HG03159 (cell line): ENCODE measurements at regions not wholly inside any gene's neighbourhood (a gene's known extent, or its start where the extent isn't known, plus 50 kb on each side); places are given as distances from the start of the nearest gene placed in this dataset.
"Not testable (repeated sequence)": the region's sequence is repeated elsewhere in the genome, so short reads cannot be mapped to it uniquely, and the experiment has no call there.

Experiments used
- ATAC-seq: cut with Tn5 transposase; IDR thresholded peaks from one replicate; pipeline ENCODE4 v1.9.1; 2021; ENCODE audit warnings: mild to moderate bottlenecking, moderate library complexity; ENCODE audit not compliant: unreplicated experiment

DNA sequence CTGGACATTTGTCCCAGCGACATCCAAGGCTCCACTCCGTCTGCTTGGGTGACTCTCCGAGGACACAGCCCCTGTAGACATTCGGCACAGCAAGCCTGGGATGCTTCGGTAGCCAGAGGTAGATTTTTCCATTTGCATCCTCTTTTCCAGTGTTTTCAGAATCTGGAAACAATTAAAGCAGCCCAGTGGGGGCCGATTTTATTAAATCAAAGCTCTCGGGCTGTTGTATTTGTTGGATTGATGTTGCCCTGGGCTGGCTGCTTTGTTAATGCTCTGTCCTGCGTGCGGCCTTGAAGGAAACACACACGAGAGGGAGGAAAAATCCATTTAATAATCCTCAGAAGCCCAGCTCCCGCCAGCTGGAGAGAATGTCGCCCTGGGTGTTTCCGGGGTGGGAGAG, 158.1 kb upstream of the CIBAR2 start:
- ATAC-seq = no peak

DNA sequence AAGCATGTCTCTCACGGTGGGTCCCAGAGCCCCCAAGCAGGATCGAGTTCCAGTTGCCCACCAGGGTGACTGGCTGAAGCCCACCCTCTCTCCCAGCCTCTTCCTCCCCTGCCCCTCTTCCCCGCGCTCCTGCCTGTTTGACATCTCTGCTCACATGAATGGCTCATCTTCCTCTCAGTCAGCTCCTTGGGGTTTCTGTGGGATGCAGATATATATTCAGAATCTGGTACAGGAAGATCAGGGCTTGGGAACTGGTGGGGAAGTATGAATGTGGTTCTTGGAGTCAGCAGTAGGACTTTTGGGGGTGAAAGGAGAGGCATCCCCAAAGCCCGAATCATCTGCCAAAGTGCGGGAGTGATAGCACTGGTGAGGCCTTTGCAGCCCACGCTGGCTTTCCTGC, 158.9 kb upstream of the CIBAR2 start:
- ATAC-seq = no peak

DNA sequence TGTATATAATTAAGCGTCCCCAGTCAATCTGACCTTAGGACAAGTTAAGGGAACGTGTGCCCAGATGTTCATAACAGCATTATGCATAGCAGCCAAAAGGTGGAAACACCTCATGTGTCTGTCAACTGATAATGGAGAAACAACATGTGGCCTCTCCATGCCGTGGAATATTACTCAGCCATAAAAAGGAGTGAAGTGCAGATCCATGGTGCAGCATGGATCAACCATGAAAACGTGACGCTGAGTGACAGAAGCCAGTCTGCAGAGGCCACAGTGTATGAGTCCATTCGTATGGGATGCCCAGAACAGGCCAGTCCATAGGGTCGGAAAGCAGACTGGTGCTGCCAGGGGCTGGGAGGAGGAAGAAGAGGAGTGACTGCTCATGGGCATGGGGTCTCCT, 161.0 kb upstream of the CIBAR2 start:
- no peak for ATAC-seq

DNA sequence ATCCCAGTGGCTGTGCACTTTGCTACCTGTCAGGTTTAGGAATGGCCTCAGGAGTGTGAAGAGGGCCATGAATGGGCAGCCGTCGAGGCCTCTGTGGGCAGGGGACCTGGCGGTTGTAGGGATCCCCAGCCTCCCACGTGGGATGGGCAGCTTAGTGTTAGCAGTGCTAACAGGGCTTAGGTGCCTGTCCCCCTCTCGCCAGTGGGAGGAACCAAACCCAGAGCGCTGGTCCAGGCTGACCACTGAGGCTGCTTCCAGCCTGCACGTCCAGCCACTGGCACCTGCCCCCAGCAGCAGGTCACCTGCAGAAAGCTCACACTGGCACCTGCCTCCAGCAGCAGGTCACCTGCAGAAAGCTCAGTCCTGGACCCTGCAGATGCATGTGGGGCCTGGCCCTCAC, 162.2 kb upstream of the CIBAR2 start:
- ATAC-seq = no peak

DNA sequence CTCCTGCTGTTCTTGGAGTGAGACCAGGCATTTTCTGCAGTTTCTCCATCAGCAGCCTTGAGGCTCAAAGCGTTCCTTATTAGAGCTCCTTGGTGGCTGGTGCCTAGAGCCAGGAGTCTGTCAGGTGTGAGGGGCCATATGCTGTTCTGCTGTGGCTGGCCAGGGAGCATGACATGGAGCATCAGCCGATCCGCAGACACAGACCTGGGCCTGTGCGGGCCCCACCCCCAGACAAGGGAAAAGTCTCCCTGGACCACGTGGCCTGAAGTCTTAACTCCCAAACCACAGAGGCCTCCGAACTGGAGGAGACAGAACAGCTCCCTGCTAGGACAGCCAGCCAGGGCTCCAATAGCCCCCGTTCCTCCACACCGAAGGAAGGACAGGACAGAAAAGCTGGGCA, 162.7 kb upstream of the CIBAR2 start:
- no peak for ATAC-seq

DNA sequence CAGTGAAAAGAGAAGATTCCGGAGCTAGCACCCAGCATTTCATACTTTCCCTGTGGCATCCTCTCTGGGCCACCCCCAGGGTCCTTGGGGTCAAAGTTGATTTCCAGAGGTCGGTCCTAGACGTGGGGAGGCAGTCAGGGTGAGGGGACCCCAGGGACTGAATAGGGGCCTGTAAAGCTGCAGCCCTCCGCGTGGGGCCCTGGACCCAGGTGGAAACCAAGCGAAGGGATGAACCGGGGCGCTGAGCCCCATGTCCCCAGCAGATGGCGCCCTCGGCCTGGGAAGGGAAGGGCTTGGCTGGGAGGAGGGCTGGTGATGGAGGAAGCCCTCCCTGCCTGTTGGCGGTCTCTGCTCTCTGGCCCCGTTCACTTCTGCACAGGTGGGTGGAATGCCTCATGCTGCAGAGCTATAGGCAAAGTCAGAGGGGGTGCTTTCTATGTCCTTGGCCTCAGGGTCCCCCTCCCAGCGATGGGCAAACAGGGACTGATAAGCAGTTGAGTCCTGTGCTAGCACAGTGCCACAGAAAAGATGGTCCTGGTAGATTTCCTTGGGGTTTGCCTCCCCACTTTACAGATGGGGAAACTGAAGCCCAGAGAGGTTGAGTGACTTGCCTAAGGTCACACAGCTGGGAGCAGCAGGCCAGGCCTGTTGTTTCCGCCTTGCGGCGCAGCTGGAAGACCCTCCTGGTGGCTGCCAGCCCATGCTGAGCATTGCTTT, 163.4 kb upstream of the CIBAR2 start:
- no peak for ATAC-seq

DNA sequence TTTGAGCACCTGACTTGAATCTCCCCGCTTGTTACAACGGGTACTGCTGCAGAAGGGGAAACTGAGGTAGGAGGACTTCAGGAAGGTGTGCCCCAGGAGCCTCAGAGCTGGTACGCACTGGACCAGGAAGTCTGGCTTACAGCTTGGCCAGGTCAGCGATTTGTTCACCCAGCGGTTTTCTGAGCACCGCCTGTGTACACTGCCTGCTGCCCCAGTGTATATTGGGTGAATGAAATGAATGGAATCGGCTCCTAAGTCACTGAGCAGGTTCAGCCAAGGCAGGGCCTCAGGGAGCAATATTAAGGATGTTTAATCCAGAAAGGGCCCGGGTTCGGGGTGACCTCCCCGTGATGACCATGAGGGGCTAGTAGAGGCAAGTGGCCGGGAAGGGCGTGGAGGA, 164.0 kb upstream of the CIBAR2 start:
- no peak for ATAC-seq

DNA sequence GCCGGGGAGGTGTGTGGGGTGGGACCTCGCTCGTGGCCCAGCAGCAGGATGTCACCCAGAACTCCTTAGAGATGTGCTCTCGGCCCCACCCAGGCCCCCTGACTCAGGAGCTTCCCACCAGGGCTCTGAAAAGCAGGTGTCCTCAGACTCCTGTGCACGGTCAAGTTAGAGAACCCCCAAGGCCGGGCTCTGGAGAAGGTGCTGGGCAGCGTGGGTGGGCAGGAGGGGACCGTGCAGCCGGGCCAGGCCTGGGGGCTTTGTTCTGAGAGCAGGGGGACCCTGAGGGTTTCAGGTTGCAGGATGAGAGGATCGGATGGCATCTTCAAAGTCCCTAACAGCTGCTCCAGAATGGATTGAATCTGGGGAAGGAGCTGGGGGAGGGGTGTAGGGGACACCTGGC, 164.4 kb upstream of the CIBAR2 start:
- no peak for ATAC-seq

DNA sequence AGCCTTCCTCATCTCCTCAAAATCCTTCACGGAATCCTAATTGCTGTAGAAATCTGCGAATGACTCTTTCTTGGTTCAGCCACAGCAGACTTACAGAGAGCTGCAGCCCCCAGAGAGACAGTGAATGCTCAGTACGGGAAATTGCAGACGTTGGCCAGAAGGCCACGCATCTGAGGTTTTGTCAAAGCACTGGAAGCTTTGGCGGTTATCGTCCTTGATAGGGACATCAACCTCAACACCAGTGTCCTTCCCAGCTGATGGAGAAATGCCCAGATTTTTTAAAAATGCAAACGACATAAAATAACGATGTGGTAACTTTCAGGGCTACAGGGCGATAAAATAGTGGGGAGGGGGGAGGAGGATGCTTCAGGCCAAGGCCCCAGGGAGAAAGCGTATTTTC, 166.6 kb upstream of the CIBAR2 start:
- no peak for ATAC-seq

DNA sequence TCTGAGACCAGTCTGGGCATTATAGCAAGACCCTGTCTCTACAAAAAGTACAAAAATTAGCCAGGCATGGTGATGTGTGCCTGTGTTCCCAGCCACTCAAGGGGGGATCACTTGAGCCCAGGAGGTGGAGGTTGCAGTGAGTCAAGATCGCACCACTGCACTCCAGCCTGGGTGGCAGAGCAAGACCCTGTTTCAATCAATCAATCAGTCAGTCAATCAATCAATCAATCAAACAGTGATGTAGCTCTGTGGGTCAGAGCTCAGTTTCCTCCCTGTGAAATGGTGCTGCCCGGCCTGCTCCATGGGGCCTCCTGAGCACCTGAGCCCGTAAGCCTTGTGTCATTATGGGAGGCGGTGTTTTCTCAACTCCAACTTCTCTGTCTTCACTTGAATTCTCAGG, 167.1 kb upstream of the CIBAR2 start:
- ATAC-seq = no peak

DNA sequence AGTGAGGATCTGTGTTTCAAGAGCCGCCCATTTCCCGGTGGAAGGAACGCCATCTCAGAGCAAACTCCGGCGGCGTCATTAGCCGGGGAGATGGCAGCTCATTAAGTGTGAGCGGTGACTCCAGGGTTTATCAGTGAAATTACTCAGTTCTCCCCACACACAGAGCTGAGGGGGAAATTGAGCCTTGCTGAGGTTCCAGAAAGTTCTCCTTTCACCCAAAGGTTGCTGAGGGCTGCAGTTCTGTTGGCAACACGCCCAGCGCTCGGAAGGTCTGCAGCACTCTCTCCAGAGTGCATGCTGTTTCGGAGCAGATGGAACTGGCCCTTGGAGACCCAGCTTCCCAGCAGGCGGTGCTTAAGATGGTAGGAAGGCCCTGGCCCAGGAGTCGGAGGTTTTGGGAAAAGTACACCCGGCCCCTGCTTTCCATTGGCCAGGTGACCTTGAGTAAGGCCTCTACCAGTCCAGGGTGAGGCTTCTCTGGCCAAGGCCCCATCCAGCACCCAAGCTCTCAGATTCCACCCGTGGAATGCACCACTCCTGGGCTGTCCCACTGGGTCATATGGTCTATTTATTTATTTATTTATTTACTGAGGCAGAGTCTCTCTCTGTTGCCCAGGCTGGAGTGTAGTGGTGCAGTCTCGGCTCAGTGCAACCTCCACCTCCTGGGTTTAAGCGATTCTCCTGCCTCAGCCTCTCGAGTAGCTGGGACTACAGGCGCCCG, 167.7 kb upstream of the CIBAR2 start:
- ATAC-seq = no peak

DNA sequence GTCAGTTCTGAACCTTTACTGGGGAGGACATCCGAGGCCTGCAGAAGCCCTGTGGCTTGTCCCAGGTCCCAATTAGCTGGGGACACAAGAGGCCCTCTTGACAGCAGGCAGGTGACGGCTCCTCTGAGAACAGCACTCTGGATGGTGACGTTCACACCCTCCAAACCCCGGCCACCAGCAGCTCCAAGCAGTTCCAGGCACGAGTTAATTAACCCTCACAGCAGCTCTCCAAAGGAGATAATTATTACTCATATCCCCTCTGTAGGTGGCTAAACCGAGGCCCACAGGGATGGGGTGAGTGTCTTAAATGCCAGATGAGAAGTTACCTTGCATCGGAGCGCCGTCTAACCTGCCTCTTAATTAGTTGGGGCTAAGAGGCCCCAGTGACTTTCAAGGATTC, 168.9 kb upstream of the CIBAR2 start:
- ATAC-seq = no peak

DNA sequence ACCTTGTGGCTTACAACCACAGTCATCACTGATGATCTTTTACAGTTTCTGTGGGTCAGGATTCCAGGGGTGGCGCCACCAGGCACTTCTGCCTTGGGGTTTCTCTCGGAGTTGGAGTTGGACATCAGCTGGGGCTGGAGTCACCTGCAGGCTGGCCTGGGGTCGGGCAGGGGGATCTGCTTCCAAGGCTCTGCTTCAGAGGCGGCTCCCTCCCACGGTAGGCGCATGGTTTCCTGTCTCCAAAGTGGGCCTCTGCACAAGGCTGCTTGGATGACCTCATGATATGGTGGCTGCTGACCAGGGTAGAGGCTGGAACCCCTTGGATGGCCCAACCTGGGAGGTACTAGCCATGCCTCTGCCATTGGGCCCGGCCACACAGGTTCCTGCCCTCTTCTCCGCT, 170.6 kb upstream of the CIBAR2 start:
- ATAC-seq = no peak

DNA sequence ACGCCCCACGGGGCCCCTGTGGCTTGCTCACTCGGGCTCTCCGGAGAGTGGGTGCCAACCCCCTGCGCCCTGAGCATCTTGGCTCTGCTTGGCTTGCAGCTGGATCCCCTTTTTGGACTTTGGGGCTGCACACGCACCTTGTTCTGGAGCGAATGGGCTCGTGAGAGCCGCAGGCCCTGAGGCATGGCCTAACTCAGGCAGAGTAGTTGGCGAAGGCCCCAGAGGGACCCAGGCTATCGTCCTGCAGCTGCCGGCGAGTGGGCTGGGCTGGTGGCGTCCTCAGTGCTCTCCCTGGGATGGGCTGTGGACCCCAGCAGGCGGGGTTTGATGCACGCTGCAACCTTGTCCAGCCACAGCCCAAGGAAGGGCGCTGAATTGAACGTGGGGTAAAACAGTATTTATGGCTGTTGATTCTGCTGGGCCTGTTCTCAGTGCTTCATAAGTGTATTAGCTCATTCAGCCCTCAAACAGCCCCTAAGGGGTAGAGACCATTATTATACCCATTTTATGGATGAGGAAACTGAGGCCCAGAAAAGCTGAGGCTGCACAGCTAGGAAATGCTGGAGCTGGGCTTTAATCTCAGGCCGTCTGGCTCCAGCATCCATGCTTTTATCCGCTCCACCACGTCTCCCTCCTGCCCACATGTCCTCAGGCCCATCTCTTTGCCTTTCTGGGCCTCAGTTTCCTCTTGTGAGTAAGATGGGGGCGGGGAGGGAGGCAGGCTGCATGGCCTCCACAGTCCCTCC, 171.2 kb upstream of the CIBAR2 start:
- no peak for ATAC-seq

DNA sequence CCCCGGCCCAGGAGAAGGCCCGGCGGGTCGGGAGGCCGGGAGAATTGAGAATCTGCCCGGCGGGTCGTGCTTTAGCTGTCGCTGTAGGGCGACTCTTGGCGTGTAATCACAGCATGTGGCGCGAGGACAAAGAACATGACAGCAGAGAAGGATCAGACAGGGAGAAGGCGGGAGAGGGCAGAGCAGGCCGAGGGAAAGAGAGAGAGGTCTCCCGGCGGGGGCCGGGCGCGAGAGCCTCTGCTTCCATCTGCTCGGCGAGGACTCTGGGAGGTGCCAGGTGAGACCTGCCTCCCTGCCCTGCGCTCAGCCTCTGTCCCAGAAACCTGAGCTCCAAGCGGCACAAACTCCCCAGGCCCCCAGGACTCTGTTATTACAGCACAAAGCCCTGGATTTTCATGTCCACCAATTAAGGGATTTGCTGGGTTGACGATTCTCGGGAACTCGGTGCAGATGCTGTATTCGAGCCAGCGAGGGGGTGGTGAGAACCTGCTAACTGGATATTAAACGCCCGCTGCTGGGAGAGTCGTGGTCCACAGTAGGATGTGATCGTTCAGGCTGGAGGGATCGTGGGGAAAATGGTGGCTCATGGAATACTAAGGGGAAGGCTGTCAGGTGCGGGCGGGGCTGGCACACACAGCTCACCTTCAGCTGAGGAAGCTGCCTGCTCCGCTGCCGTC, 172.0 kb upstream of the CIBAR2 start:
- ATAC-seq = no peak

DNA sequence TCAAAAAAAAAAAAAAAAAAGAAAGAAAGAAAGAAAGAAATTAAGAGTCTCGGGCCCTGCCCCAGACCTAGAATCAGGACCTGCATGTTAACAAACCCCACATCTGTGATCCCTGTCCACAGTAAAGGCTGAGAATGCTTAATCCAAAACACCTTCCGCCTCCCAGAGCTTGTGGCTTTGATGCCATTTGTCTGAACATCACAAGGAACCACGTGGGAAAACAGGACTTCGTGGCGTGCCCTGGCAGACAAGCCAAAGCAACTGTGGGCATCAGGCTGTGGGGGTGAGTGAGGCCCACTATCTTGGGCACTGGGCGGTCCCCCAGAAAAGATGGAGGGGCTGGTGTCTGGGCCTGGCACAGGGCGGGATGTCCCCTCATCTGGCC, 173.4 kb upstream of the CIBAR2 start:
- ATAC-seq = no peak

DNA sequence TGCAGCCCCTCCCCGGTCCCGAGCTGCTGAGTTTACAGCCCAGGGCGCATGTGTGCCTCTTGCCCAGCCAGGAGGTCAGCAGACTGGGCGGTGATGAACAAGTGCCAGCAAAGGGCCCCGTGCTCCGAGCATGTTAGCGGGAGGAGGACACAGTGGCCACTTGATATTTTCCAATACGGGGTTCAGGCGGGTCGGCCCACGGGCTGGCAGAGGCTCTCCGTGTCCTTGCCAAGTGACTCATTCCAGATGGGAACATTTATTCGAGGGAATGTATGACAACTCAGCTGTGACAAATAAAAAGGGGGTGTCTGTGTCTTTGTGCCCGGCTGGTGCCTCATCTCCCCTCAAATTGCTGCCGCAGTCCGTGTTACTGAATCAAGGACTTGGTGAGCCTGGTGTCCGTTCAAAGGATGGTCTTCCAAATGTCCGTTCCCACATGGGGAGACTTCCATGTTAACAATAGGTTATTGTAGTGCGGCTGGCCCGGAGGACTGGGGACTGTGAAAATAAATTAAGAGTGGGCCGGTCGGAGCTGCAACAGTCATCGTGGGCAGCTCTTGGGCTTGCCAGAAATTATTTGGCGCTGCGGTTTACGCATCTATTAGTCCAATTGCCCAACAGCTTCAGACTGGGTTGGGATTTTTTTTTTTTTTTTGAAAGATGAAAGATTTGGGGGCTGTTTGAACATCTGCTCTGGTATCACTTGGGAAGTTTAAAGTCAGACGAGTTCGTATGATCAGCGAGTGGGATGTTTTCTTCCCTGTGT, 174.0 kb upstream of the CIBAR2 start:
- ATAC-seq = no peak

DNA sequence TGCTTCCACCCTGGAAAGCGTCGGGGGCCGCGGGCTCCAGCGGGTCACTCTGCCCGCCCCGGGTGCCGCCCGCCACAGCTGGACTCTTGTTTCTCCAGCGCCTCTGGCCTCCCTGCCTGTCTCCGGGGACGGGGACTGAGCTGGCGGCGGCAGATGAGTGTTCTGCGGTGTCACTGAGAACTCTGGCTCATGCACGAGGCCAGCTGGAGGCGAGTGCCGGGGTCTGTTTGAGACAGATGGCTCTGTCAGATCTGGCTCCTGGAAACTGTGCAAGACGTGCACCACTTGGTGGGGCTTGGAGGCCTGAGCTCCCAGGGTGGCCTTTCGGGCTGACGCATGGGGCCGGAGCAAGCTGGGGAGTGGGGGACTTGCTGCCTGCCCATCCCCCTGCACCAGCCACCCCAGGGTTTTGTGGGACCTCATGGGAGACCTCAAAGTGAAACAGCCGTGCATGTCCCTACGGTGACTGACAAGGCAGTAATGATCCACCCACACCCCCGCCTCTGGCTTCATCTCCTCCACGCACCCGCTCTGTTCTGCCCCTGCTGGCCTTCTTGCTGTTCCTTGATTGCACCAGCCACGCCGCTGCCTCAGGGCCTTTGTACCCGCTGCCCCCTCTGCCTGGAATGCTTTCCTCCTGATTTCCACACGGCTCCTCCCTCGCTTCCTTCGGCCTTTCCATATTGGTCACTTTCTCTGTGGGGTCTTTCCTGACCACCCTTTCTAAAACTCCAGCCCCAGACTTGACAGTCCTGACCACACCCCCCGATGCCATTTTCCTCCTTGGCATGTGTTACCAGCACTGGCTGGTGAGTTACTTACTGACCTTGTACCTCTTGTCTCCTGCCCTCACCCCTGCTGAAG, 174.9 kb upstream of the CIBAR2 start:
- no peak for ATAC-seq

DNA sequence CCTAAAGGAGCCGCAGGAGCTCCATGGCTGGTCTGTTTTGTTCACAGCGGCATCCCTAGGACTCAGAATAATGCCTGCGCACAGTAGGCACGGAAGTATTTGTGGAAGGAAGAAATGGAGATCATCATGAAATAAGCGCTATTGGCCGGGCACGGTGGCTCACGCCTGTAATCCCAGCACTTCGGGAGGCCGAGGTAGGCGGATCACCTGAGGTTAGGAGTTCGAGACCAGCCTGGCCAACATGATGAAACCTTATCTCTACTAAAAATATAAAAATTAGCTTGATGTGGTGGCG, 175.5 kb upstream of the CIBAR2 start:
- not testable (repeated sequence) for ATAC-seq

DNA sequence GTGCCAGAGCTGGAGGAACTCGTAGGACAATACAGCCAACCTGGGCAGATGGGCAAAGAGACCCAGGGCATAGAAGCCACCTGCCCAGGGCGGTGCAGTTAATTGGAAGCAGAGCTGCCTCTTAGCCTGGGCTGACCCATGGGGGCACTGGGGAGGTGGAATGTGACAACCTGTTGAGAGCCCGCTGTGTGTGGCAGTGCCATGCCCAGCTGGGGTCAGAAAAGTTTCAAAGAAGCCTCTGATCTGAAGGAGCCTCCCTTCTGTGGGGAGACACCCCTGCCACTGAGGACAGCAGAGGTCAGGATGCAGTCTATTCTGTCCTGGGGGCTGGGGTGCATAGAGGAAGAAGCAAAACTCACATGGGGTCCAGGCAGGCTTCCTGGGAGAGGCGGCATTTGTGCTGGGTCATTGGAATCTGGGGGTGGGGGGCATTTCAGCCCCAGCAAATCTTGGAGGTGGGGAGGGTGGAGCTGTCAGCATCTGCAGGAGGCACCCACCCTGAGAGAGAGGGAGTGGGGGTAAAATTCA, 176.1 kb upstream of the CIBAR2 start:
- ATAC-seq = no peak
